GM12878 (cell line): ENCODE measurements at regions not wholly inside any gene's neighbourhood (a gene's known extent, or its start where the extent isn't known, plus 50 kb on each side); places are given as distances from the start of the nearest gene placed in this dataset.

Experiments used
- CHD1 ChIP-seq: IDR thresholded peaks from 2 replicates; pipeline ENCODE4 v1.6.1; 2012; ENCODE audit warnings: low read depth, low read length, improper control_type of control experiment
- NBN ChIP-seq: fragments of 450-650 bp; IDR thresholded peaks from 2 replicates; pipeline ENCODE4 v1.6.1; 2016
- TF ChIP-seq, protein P1 (sequence below): IDR thresholded peaks from 2 replicates; pipeline ENCODE4 v1.6.1; 2012; ENCODE audit warnings: mild to moderate bottlenecking, low read depth, low read length
- TF ChIP-seq, protein P2 (sequence below): IDR thresholded peaks from 2 replicates; pipeline ENCODE4 v1.6.1; 2011; ENCODE audit warnings: low read depth, low read length, improper control_type of control experiment, borderline replicate concordance

DNA sequence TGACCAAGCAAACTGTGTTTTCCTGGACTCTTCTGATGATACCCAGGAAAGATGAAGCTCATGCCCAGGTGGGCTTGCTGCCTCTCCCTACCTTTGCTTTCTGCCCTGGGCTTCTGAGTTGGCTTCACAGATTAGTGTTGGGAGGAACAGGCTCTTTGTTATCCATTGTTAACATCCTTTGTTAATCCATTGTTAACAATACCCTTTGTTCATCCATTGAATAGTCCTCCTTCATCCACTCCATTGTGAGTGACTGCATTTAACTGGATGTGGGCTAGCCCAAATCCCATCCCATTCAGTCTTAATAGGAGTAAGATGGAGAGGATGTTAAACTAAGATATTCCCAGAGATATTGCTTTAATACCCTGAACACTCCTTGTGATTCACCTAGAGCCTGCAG lies 199.0 kb upstream of the LNX1 start:
- no peak for TF ChIP-seq NBN
- no peak for TF ChIP-seq CHD1
- TF ChIP-seq, protein P1, sequence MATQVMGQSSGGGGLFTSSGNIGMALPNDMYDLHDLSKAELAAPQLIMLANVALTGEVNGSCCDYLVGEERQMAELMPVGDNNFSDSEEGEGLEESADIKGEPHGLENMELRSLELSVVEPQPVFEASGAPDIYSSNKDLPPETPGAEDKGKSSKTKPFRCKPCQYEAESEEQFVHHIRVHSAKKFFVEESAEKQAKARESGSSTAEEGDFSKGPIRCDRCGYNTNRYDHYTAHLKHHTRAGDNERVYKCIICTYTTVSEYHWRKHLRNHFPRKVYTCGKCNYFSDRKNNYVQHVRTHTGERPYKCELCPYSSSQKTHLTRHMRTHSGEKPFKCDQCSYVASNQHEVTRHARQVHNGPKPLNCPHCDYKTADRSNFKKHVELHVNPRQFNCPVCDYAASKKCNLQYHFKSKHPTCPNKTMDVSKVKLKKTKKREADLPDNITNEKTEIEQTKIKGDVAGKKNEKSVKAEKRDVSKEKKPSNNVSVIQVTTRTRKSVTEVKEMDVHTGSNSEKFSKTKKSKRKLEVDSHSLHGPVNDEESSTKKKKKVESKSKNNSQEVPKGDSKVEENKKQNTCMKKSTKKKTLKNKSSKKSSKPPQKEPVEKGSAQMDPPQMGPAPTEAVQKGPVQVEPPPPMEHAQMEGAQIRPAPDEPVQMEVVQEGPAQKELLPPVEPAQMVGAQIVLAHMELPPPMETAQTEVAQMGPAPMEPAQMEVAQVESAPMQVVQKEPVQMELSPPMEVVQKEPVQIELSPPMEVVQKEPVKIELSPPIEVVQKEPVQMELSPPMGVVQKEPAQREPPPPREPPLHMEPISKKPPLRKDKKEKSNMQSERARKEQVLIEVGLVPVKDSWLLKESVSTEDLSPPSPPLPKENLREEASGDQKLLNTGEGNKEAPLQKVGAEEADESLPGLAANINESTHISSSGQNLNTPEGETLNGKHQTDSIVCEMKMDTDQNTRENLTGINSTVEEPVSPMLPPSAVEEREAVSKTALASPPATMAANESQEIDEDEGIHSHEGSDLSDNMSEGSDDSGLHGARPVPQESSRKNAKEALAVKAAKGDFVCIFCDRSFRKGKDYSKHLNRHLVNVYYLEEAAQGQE: no peak
- TF ChIP-seq, protein P2, sequence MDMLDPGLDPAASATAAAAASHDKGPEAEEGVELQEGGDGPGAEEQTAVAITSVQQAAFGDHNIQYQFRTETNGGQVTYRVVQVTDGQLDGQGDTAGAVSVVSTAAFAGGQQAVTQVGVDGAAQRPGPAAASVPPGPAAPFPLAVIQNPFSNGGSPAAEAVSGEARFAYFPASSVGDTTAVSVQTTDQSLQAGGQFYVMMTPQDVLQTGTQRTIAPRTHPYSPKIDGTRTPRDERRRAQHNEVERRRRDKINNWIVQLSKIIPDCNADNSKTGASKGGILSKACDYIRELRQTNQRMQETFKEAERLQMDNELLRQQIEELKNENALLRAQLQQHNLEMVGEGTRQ: no peak
